ENCODE measurements at regions not wholly inside any gene's neighbourhood (a gene's known extent, or its start where the extent isn't known, plus 50 kb on each side); places are given as distances from the start of the nearest gene placed in this dataset.

DNA sequence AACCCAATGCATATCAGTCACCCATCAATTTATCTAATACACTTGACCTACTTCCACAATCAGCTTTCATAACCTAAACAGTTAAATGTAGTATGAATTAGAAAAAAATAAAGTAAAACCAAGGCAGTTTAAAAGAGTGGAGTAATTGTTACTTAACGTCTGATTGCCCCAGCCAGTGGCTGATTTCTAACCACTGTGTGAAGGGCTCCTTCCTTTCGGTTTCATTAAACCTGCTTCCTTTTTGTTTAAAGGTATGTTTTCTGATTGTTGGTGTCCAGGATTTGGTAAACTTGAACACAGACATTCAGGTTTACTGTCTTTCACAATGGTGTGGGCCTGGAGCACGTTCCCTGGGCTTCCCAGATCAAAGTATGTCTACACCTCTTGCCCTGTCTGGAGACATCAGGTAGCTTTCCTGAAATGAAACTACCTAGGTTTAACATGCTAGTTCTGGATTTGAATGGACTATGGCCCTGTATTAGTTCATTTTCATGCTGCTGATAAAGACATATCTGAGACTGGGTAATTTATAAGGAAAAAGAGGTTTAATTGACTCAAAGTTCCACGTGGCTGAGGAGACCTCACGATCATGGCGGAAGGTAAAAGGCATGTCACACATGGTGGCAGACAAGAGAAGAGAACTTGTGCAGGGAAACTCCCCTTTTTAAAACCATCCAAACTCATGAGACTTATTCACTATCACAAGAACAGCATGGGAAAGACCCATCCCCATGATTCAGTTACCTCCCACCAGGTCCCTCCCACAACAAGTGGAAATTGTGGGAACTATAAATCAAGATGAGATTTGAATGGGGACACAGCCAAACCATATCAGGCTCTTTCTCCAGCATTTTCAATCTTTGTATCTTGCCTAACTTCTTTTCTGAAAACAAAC, 605.2 kb upstream of the ID2 start:
- TF ChIP-seq, protein P1, sequence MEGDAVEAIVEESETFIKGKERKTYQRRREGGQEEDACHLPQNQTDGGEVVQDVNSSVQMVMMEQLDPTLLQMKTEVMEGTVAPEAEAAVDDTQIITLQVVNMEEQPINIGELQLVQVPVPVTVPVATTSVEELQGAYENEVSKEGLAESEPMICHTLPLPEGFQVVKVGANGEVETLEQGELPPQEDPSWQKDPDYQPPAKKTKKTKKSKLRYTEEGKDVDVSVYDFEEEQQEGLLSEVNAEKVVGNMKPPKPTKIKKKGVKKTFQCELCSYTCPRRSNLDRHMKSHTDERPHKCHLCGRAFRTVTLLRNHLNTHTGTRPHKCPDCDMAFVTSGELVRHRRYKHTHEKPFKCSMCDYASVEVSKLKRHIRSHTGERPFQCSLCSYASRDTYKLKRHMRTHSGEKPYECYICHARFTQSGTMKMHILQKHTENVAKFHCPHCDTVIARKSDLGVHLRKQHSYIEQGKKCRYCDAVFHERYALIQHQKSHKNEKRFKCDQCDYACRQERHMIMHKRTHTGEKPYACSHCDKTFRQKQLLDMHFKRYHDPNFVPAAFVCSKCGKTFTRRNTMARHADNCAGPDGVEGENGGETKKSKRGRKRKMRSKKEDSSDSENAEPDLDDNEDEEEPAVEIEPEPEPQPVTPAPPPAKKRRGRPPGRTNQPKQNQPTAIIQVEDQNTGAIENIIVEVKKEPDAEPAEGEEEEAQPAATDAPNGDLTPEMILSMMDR (IDR thresholded peaks at IDR 0.05 in 4 of 5, conservative IDR thresholded peaks at IDR 0.05 in 1 of 5) = no peak
- no peak for TF ChIP-seq POLR2A (IDR thresholded peaks at IDR 0.05)
